HepG2 (cell line): ENCODE measurements at regions not wholly inside any gene's neighbourhood (a gene's known extent, or its start where the extent isn't known, plus 50 kb on each side); places are given as distances from the start of the nearest gene placed in this dataset.

Experiments
- DZIP1 ChIP-seq: sonication (generic); formaldehyde crosslinking; IDR thresholded peaks from 2 replicates; pipeline ENCODE4 v1.5.0; 2020; ENCODE audit warnings: mild to moderate bottlenecking, missing genetic modification reagents
- E2F2 ChIP-seq: sonication (generic); formaldehyde crosslinking; IDR thresholded peaks from 2 replicates; pipeline ENCODE4 v1.4.0; 2020; ENCODE audit warnings: missing genetic modification reagents, borderline replicate concordance
- HDAC1 ChIP-seq: sonication (generic); formaldehyde crosslinking; IDR thresholded peaks from 2 replicates; pipeline ENCODE4 v1.5.1; 2020; ENCODE audit warnings: mild to moderate bottlenecking, missing genetic modification reagents
- HNF1A ChIP-seq, 2 experiments: sonication (generic) in 1 of 2; formaldehyde crosslinking in 1 of 2; IDR thresholded peaks; 2 replicates each; pipeline versions ENCODE4 v1.4.0 to v1.6.1; 2016 to 2020; ENCODE audit warnings: borderline replicate concordance in 1 of 2, low read depth in 1 of 2, mild to moderate bottlenecking in 1 of 2, missing genetic modification reagents in 1 of 2
- KLF13 ChIP-seq: sonication (generic); formaldehyde crosslinking; IDR thresholded peaks from 2 replicates; pipeline ENCODE4 v1.4.0; 2020; ENCODE audit warnings: mild to moderate bottlenecking, missing genetic modification reagents
- MAZ ChIP-seq, 2 experiments: sonication (generic) in 1 of 2; formaldehyde crosslinking in 1 of 2; IDR thresholded peaks; 2 replicates each; pipeline versions ENCODE4 v1.5.0 to v1.6.1; 2012 to 2020; ENCODE audit warnings: low read depth in 2 of 2, mild to moderate bottlenecking in 2 of 2, borderline replicate concordance in 1 of 2, improper control_type of control experiment in 1 of 2, low read length in 1 of 2, missing genetic modification reagents in 1 of 2, moderate library complexity in 1 of 2
- NFE2L2 ChIP-seq: fragments of 150-350 bp; IDR thresholded peaks from 2 replicates; pipeline ENCODE4 v1.6.1; 2014; ENCODE audit warnings: low read length
- POGZ ChIP-seq: sonication (generic); formaldehyde crosslinking; IDR thresholded peaks from 2 replicates; pipeline ENCODE4 v1.4.0; 2020; ENCODE audit warnings: mild to moderate bottlenecking, missing genetic modification reagents
- SOX6 ChIP-seq, 2 experiments: fragments of 450-650 bp in 1 of 2; sonication (generic) in 1 of 2; formaldehyde crosslinking in 1 of 2; IDR thresholded peaks; 2 replicates each; pipeline versions ENCODE4 v1.4.0 to v1.6.1; 2017 to 2020; ENCODE audit warnings: antibody characterized with exemption in 1 of 2, mild to moderate bottlenecking in 1 of 2, missing genetic modification reagents in 1 of 2
- SP5 ChIP-seq: IDR thresholded peaks from 2 replicates; pipeline ENCODE4 v1.6.1; 2016; ENCODE audit warnings: low read depth, borderline replicate concordance
- TFDP2 ChIP-seq: sonication (generic); formaldehyde crosslinking; IDR thresholded peaks from 2 replicates; pipeline ENCODE4 v1.4.0; 2020; ENCODE audit warnings: missing genetic modification reagents
- ZGPAT ChIP-seq: IDR thresholded peaks from 2 replicates; pipeline ENCODE4 v1.6.1; 2016; ENCODE audit warnings: mild to moderate bottlenecking
- ZNF292 ChIP-seq: sonication (generic); formaldehyde crosslinking; IDR thresholded peaks from 2 replicates; pipeline ENCODE4 v1.8.1; 2022; ENCODE audit warnings: mild to moderate bottlenecking, low read depth, missing genetic modification reagents, borderline replicate concordance
- ZNF598 ChIP-seq: sonication (generic); formaldehyde crosslinking; IDR thresholded peaks from 2 replicates; pipeline ENCODE4 v1.5.1; 2020; ENCODE audit warnings: mild to moderate bottlenecking, missing genetic modification reagents, borderline replicate concordance
- ZNF720 ChIP-seq: sonication (generic); formaldehyde crosslinking; IDR thresholded peaks from 2 replicates; pipeline ENCODE4 v1.4.0; 2020; ENCODE audit warnings: missing genetic modification reagents
- ZNF788 ChIP-seq: sonication (generic); formaldehyde crosslinking; IDR thresholded peaks from 2 replicates; pipeline ENCODE4 v1.5.0; 2020; ENCODE audit warnings: mild to moderate bottlenecking, missing genetic modification reagents, borderline replicate concordance

- peak; percentile 38; the same call in 1 of the 2 replicates for TF ChIP-seq ZGPAT (CRISPR knock-in tag)
- no peak for TF ChIP-seq SP5
- TF ChIP-seq TFDP2 (CRISPR knock-in tag) = peak; percentile 31; the same call in 1 of the 2 replicates
- TF ChIP-seq ZNF720 (CRISPR knock-in tag) = 0 out of 2 replicates have a peak, but pooled peaks have one; percentile 41
- peak; percentile 51; the same call in 1 of the 2 replicates for TF ChIP-seq NFE2L2
- TF ChIP-seq MAZ (IDR thresholded peaks at IDR 0.05; ENCODE audit: borderline replicate concordance, low read depth, low read length) = no peak
- peak; percentile 9; the same call in 1 of the 2 replicates for TF ChIP-seq MAZ (CRISPR knock-in tag; IDR thresholded peaks at IDR 0.05; ENCODE audit: low read depth)
- TF ChIP-seq HDAC1 (CRISPR knock-in tag) = 0 out of 2 replicates have a peak, but pooled peaks have one; percentile 35
- no peak for TF ChIP-seq HNF1A (IDR thresholded peaks at IDR 0.05; ENCODE audit: low read depth)
- peak; percentile 36; the same call in 1 of the 2 replicates for TF ChIP-seq HNF1A (CRISPR knock-in tag; IDR thresholded peaks at IDR 0.05; ENCODE audit: borderline replicate concordance)
- no peak for TF ChIP-seq E2F2 (CRISPR knock-in tag)
- 0 out of 2 replicates have a peak, but pooled peaks have one; percentile 39 for TF ChIP-seq DZIP1 (CRISPR knock-in tag)
- TF ChIP-seq ZNF788 (CRISPR knock-in tag) = no peak
- peak; percentile 86; the same call in 1 of the 2 replicates for TF ChIP-seq ZNF598
- peak; percentile 43; the same call in 1 of the 2 replicates for TF ChIP-seq ZNF292 (CRISPR knock-in tag)
- 0 out of 2 replicates have a peak, but pooled peaks have one; percentile 27 for TF ChIP-seq POGZ (CRISPR knock-in tag)
- no peak for TF ChIP-seq SOX6 (IDR thresholded peaks at IDR 0.05)
- peak; percentile 18; the same call in 1 of the 2 replicates for TF ChIP-seq SOX6 (CRISPR knock-in tag; IDR thresholded peaks at IDR 0.05)
- TF ChIP-seq KLF13 (CRISPR knock-in tag) = peak; percentile 59; the same call in 1 of the 2 replicates
Measured at GRCh38 chr6:219641-220198, 72.6 kb upstream of the DUSP22 start (continued).
